ENCODE measurements at regions not wholly inside any gene's neighbourhood (a gene's known extent, or its start where the extent isn't known, plus 50 kb on each side); places are given as distances from the start of the nearest gene placed in this dataset.
"Not testable (repeated sequence)": the region's sequence is repeated elsewhere in the genome, so short reads cannot be mapped to it uniquely, and the experiment has no call there.

GRCh38 chr2:16183345-16183744 lies 243.0 kb downstream of the MYCN start:
- no peaks in the 10 kb centered on the region for H3K27me3 ChIP-seq (ENCODE audit: control insufficient read depth, insufficient read depth, low read length)
- H3K9ac ChIP-seq (ENCODE audit: low read length) = no peak overlapping the region
- H3K9me3 ChIP-seq (ENCODE audit: control insufficient read depth, low read depth, low read length) = no peaks in the 10 kb centered on the region
- H3K36me3 ChIP-seq (ENCODE audit: control insufficient read depth, low read depth, low read length) = no peaks in the 10 kb centered on the region
- H3K4me1 ChIP-seq (ENCODE audit: control insufficient read depth, low read depth, low read length) = peaks cover 24% of the 10 kb centered on the region
- no peak overlapping the region for H3K27ac ChIP-seq (ENCODE audit: low read length)
- H3K4me3 ChIP-seq (ENCODE audit: low read length) = no peak overlapping the region

- H3K4me3 ChIP-seq (ENCODE audit: low read length) = no peak overlapping the region
- no peaks in the 10 kb centered on the region for H3K9me3 ChIP-seq (ENCODE audit: control insufficient read depth, low read depth, low read length)
- peaks cover 24% of the 10 kb centered on the region for H3K4me1 ChIP-seq (ENCODE audit: control insufficient read depth, low read depth, low read length)
- H3K27me3 ChIP-seq (ENCODE audit: control insufficient read depth, insufficient read depth, low read length) = no peaks in the 10 kb centered on the region
- no peak overlapping the region for H3K9ac ChIP-seq (ENCODE audit: low read length)
- H3K36me3 ChIP-seq (ENCODE audit: control insufficient read depth, low read depth, low read length) = no peaks in the 10 kb centered on the region
- no peak overlapping the region for H3K27ac ChIP-seq (ENCODE audit: low read length)
Observed at GRCh38 chr2:16182841-16183240, 242.5 kb downstream of the MYCN start.

- H3K36me3 ChIP-seq (ENCODE audit: control insufficient read depth, low read depth, low read length); H3K9ac ChIP-seq (ENCODE audit: low read length): not testable (repeated sequence)
Observed at GRCh38 chr2:16182311-16182815, 242.0 kb downstream of the MYCN start.

GRCh38 chr2:16181741-16182090 lies 241.4 kb downstream of the MYCN start:
- Histone ChIP-seq H3K27me3 (ENCODE audit: control insufficient read depth, insufficient read depth, low read length) (no peaks in the 10 kb centered on the region), H3K4me3 (ENCODE audit: low read length) (no peak overlapping the region), H3K9me3 (ENCODE audit: control insufficient read depth, low read depth, low read length) (no peaks in the 10 kb centered on the region), H3K9ac (ENCODE audit: low read length) (no peak overlapping the region), H3K36me3 (ENCODE audit: control insufficient read depth, low read depth, low read length) (no peaks in the 10 kb centered on the region), H3K4me1 (ENCODE audit: control insufficient read depth, low read depth, low read length) (peaks cover 24% of the 10 kb centered on the region), H3K27ac (ENCODE audit: low read length) (no peak overlapping the region)

More at GRCh38 chr2:16182311-16182815, 242.0 kb downstream of the MYCN start:
- H3K27me3 ChIP-seq (ENCODE audit: control insufficient read depth, insufficient read depth, low read length); H3K27ac ChIP-seq (ENCODE audit: low read length); H3K9me3 ChIP-seq (ENCODE audit: control insufficient read depth, low read depth, low read length); H3K4me3 ChIP-seq (ENCODE audit: low read length): not testable (repeated sequence)
- H3K4me1 ChIP-seq (ENCODE audit: control insufficient read depth, low read depth, low read length) = peaks cover 24% of the 10 kb centered on the region

- Histone ChIP-seq H3K4me1 (ENCODE audit: control insufficient read depth, low read depth, low read length) (peaks cover 24% of the 10 kb centered on the region), H3K27ac (ENCODE audit: low read length) (no peak overlapping the region), H3K27me3 (ENCODE audit: control insufficient read depth, insufficient read depth, low read length) (no peaks in the 10 kb centered on the region), H3K9ac (ENCODE audit: low read length) (no peak overlapping the region), H3K9me3 (ENCODE audit: control insufficient read depth, low read depth, low read length) (no peaks in the 10 kb centered on the region), H3K36me3 (ENCODE audit: control insufficient read depth, low read depth, low read length) (no peaks in the 10 kb centered on the region), H3K4me3 (ENCODE audit: low read length) (no peak overlapping the region)
Observed at GRCh38 chr2:16181062-16181740, 240.9 kb downstream of the MYCN start.

GRCh38 chr2:16180631-16181030 lies 240.3 kb downstream of the MYCN start:
- Histone ChIP-seq H3K36me3 (ENCODE audit: control insufficient read depth, low read depth, low read length) (no peaks in the 10 kb centered on the region), H3K27me3 (ENCODE audit: control insufficient read depth, insufficient read depth, low read length) (no peaks in the 10 kb centered on the region), H3K27ac (ENCODE audit: low read length) (no peak overlapping the region), H3K9ac (ENCODE audit: low read length) (no peak overlapping the region), H3K4me3 (ENCODE audit: low read length) (no peak overlapping the region), H3K9me3 (ENCODE audit: control insufficient read depth, low read depth, low read length) (no peaks in the 10 kb centered on the region), H3K4me1 (ENCODE audit: control insufficient read depth, low read depth, low read length) (peaks cover 24% of the 10 kb centered on the region)

- Histone ChIP-seq H3K9me3 (ENCODE audit: control insufficient read depth, low read depth, low read length) (no peaks in the 10 kb centered on the region), H3K27me3 (ENCODE audit: control insufficient read depth, insufficient read depth, low read length) (no peaks in the 10 kb centered on the region), H3K36me3 (ENCODE audit: control insufficient read depth, low read depth, low read length) (no peaks in the 10 kb centered on the region), H3K9ac (ENCODE audit: low read length) (no peak overlapping the region), H3K4me1 (ENCODE audit: control insufficient read depth, low read depth, low read length) (peaks cover 17% of the 10 kb centered on the region), H3K4me3 (ENCODE audit: low read length) (no peak overlapping the region), H3K27ac (ENCODE audit: low read length) (no peak overlapping the region)
Observed at GRCh38 chr2:16179701-16180416, 239.5 kb downstream of the MYCN start.

- Histone ChIP-seq H3K9ac (ENCODE audit: low read length) (no peak overlapping the region), H3K27me3 (ENCODE audit: control insufficient read depth, insufficient read depth, low read length) (no peaks in the 10 kb centered on the region), H3K4me3 (ENCODE audit: low read length) (no peak overlapping the region), H3K4me1 (ENCODE audit: control insufficient read depth, low read depth, low read length) (peaks cover 11% of the 10 kb centered on the region), H3K9me3 (ENCODE audit: control insufficient read depth, low read depth, low read length) (no peaks in the 10 kb centered on the region), H3K36me3 (ENCODE audit: control insufficient read depth, low read depth, low read length) (no peaks in the 10 kb centered on the region), H3K27ac (ENCODE audit: low read length) (no peak overlapping the region)
Observed at GRCh38 chr2:16178551-16179130, 238.3 kb downstream of the MYCN start.

- no peak overlapping the region for H3K27ac ChIP-seq (ENCODE audit: low read length)
- no peaks in the 10 kb centered on the region for H3K9me3 ChIP-seq (ENCODE audit: control insufficient read depth, low read depth, low read length)
- H3K36me3 ChIP-seq (ENCODE audit: control insufficient read depth, low read depth, low read length) = no peaks in the 10 kb centered on the region
- H3K27me3 ChIP-seq (ENCODE audit: control insufficient read depth, insufficient read depth, low read length) = no peaks in the 10 kb centered on the region
- no peak overlapping the region for H3K4me3 ChIP-seq (ENCODE audit: low read length)
- peaks cover 11% of the 10 kb centered on the region for H3K4me1 ChIP-seq (ENCODE audit: control insufficient read depth, low read depth, low read length)
- H3K9ac ChIP-seq (ENCODE audit: low read length) = no peak overlapping the region
Observed at GRCh38 chr2:16177671-16178180, 237.4 kb downstream of the MYCN start.

- Histone ChIP-seq H3K9ac (ENCODE audit: low read length) (no peak overlapping the region), H3K4me3 (ENCODE audit: low read length) (no peak overlapping the region), H3K36me3 (ENCODE audit: control insufficient read depth, low read depth, low read length) (no peaks in the 10 kb centered on the region), H3K9me3 (ENCODE audit: control insufficient read depth, low read depth, low read length) (no peaks in the 10 kb centered on the region), H3K27ac (ENCODE audit: low read length) (no peak overlapping the region), H3K27me3 (ENCODE audit: control insufficient read depth, insufficient read depth, low read length) (no peaks in the 10 kb centered on the region), H3K4me1 (ENCODE audit: control insufficient read depth, low read depth, low read length) (peaks cover 11% of the 10 kb centered on the region)
Observed at GRCh38 chr2:16176971-16177480, 236.7 kb downstream of the MYCN start.

GRCh38 chr2:16175247-16175825 lies 235.0 kb downstream of the MYCN start:
- H3K4me1 ChIP-seq (ENCODE audit: control insufficient read depth, low read depth, low read length) = peaks cover 8% of the 10 kb centered on the region
- no peaks in the 10 kb centered on the region for H3K27me3 ChIP-seq (ENCODE audit: control insufficient read depth, insufficient read depth, low read length)
- no peaks in the 10 kb centered on the region for H3K9me3 ChIP-seq (ENCODE audit: control insufficient read depth, low read depth, low read length)
- no peaks in the 10 kb centered on the region for H3K36me3 ChIP-seq (ENCODE audit: control insufficient read depth, low read depth, low read length)
- no peak overlapping the region for H3K4me3 ChIP-seq (ENCODE audit: low read length)
- H3K27ac ChIP-seq (ENCODE audit: low read length) = no peak overlapping the region
- no peak overlapping the region for H3K9ac ChIP-seq (ENCODE audit: low read length)

Measured in iPS-18a (cell line).